A549 (cell line): ENCODE measurements at regions not wholly inside any gene's neighbourhood (a gene's known extent, or its start where the extent isn't known, plus 50 kb on each side); places are given as distances from the start of the nearest gene placed in this dataset.

ENCODE experiments used
- CBX8 ChIP-seq: fragments of 200-600 bp; sonication (generic); IDR thresholded peaks from 2 replicates; pipeline ENCODE4 v1.6.1; 2016
- CHD2 ChIP-seq: fragments of 150-350 bp; IDR thresholded peaks from 2 replicates; pipeline ENCODE4 v1.6.1; 2014; ENCODE audit warnings: low read length; ENCODE audit not compliant: partially characterized antibody
- CTCF ChIP-seq: fragments of >200 bp; sonication (Bioruptor Twin); formaldehyde crosslinking; IDR thresholded peaks from 3 replicates; pipeline ENCODE4 v1.5.1; 2016
- EP300 ChIP-seq, 2 experiments: fragments of >200 bp; sonication (Bioruptor Twin); formaldehyde crosslinking; IDR thresholded peaks; 2 replicates in 1 of 2; 3 replicates in 1 of 2; pipeline ENCODE4 v1.6.1; 2016 to 2017
- ESRRA ChIP-seq: fragments of 150-350 bp; IDR thresholded peaks from 2 replicates; pipeline ENCODE4 v1.6.1; 2014; ENCODE audit warnings: mild to moderate bottlenecking, low read length, borderline replicate concordance
- HMGXB4 ChIP-seq: fragments of 250-450 bp; sonication (Bioruptor Pico); IDR thresholded peaks from 2 replicates; pipeline ENCODE4 v1.5.0; 2021; ENCODE audit warnings: mild to moderate bottlenecking, moderate library complexity, borderline replicate concordance
- MAX ChIP-seq: IDR thresholded peaks from 2 replicates; pipeline ENCODE4 v1.6.1; 2012
- POLR2A ChIP-seq: IDR thresholded peaks from 2 replicates; pipeline ENCODE4 v1.6.1; 2012; ENCODE audit warnings: mild to moderate bottlenecking, low read length
- RAD21 ChIP-seq, 2 experiments: fragments of >200 bp in 1 of 2; sonication (Bioruptor Twin) in 1 of 2; formaldehyde crosslinking in 1 of 2; IDR thresholded peaks in 1 of 2; conservative IDR thresholded peaks in 1 of 2; 2 replicates in 1 of 2; 3 replicates in 1 of 2; pipeline ENCODE4 v1.6.1; 2012 to 2018; ENCODE audit warnings: inconsistent platforms in 1 of 2
- REST ChIP-seq: fragments of 200-600 bp; sonication (generic); IDR thresholded peaks from 2 replicates; pipeline ENCODE4 v1.6.1; 2016; ENCODE audit warnings: antibody characterized with exemption, mild to moderate bottlenecking, moderate library complexity
- RFX5 ChIP-seq: fragments of 450-650 bp; IDR thresholded peaks from 2 replicates; pipeline ENCODE4 v1.7.1; 2014; ENCODE audit warnings: antibody characterized with exemption, mild to moderate bottlenecking, moderate library complexity
- RNF2 ChIP-seq: fragments of 200-600 bp; sonication (generic); IDR thresholded peaks from 2 replicates; pipeline ENCODE4 v1.6.1; 2016; ENCODE audit warnings: low read depth, mild to moderate bottlenecking, antibody characterized with exemption, moderate library complexity, borderline replicate concordance
- USF2 ChIP-seq: fragments of 450-650 bp; IDR thresholded peaks from 2 replicates; pipeline ENCODE4 v1.6.1; 2014; ENCODE audit warnings: antibody characterized with exemption

GRCh38 chr16:50955311-50955710, 195.8 kb downstream of the SALL1 start:
- no peak for TF ChIP-seq ESRRA
- TF ChIP-seq REST: no peak
- TF ChIP-seq CTCF: no peak
- no peak for TF ChIP-seq MAX
- no peak for TF ChIP-seq HMGXB4 (CRISPR knock-in tag)
- TF ChIP-seq POLR2A: no peak
- TF ChIP-seq USF2: no peak
- no peak for TF ChIP-seq CHD2
- TF ChIP-seq RAD21 (conservative IDR thresholded peaks at IDR 0.05 in 1 of 2, IDR thresholded peaks at IDR 0.05 in 1 of 2): no peak
- TF ChIP-seq EP300 (IDR thresholded peaks at IDR 0.05): no peak
- TF ChIP-seq RFX5: no peak
- no peak for TF ChIP-seq RNF2
- TF ChIP-seq CBX8: no peak
